Hepatocyte (in vitro differentiated cells): ENCODE measurements at regions not wholly inside any gene's neighbourhood (a gene's known extent, or its start where the extent isn't known, plus 50 kb on each side); places are given as distances from the start of the nearest gene placed in this dataset.

Source experiments
- EZH2 ChIP-seq: fragments of 200-600 bp; sonication (generic); IDR thresholded peaks from 2 replicates; pipeline ENCODE4 v1.6.1; 2016; ENCODE audit warnings: antibody characterized with exemption, mild to moderate bottlenecking, borderline replicate concordance
- TF ChIP-seq, protein P1 (sequence below): fragments of 200-600 bp; sonication (generic); IDR thresholded peaks from 2 replicates; pipeline ENCODE4 v1.5.1; 2016; ENCODE audit warnings: antibody characterized with exemption, mild to moderate bottlenecking; ENCODE audit not compliant: poor library complexity

DNA sequence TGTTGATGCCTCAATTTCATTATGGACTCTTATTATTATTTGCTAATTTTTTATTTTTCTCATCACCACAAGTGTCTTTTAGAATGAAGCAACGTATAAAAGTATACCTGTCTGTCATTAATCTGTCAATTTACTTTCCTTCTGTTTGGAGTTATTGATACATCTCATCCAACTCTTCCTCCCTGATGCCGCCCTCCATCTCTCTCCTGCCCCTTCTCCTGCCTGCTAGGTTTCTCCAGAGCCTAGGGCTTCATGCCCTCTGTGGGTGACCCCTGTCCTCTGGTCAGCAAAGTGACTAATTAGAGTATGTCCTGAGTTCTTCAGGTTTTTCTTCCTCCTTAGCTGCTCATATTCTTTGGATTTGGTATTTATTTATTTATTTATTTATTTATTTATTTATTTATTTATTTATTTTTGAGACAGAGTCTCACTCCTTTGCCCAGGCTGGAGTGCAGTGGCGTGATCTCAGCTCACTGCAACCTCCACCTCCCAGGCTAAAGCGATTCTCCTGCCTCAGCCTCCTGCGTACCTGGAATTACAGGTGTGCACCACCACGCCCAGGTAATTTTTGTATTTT lies 162.5 kb upstream of the MYCN start:
- TF ChIP-seq, protein P1, sequence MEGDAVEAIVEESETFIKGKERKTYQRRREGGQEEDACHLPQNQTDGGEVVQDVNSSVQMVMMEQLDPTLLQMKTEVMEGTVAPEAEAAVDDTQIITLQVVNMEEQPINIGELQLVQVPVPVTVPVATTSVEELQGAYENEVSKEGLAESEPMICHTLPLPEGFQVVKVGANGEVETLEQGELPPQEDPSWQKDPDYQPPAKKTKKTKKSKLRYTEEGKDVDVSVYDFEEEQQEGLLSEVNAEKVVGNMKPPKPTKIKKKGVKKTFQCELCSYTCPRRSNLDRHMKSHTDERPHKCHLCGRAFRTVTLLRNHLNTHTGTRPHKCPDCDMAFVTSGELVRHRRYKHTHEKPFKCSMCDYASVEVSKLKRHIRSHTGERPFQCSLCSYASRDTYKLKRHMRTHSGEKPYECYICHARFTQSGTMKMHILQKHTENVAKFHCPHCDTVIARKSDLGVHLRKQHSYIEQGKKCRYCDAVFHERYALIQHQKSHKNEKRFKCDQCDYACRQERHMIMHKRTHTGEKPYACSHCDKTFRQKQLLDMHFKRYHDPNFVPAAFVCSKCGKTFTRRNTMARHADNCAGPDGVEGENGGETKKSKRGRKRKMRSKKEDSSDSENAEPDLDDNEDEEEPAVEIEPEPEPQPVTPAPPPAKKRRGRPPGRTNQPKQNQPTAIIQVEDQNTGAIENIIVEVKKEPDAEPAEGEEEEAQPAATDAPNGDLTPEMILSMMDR, result no peak
- no peak for TF ChIP-seq EZH2
